Spinal cord (tissue), 9 donors: ENCODE measurements at regions not wholly inside any gene's neighbourhood (a gene's known extent, or its start where the extent isn't known, plus 50 kb on each side); places are given as distances from the start of the nearest gene placed in this dataset.

Experiments used
- DNase-seq, 6 donors: peaks; one replicate each; pipeline versions ENCODE4 v3.0.0 to v3.0.0-alpha.2; 2013 to 2015; ENCODE audit warnings: low spot score in 6 of 6, low read depth in 4 of 6
- H3K27ac ChIP-seq: one replicate; pipeline ENCODE4 v1.5.1; 2013; ENCODE audit warnings: low read depth, low read length, control low read depth
- H3K27me3 ChIP-seq: one replicate; pipeline ENCODE4 v1.6.1; 2013; ENCODE audit warnings: low read length; ENCODE audit not compliant: control insufficient read depth, insufficient read depth
- H3K36me3 ChIP-seq: one replicate; pipeline ENCODE4 v1.6.1; 2013; ENCODE audit warnings: low read length; ENCODE audit not compliant: control insufficient read depth, insufficient read depth
- H3K4me1 ChIP-seq: one replicate; pipeline ENCODE4 v1.6.1; 2013; ENCODE audit warnings: low read length; ENCODE audit not compliant: control insufficient read depth, insufficient read depth
- H3K4me3 ChIP-seq: one replicate; pipeline ENCODE4 v1.5.1; 2013; ENCODE audit warnings: low read depth, low read length, control low read depth
- H3K9me3 ChIP-seq: one replicate; pipeline ENCODE4 v1.6.1; 2013; ENCODE audit warnings: low read length; ENCODE audit not compliant: control insufficient read depth, insufficient read depth
- WGBS: methylation state at CpG from one replicate; pipeline ENCODE4 v1.1.5; 2013; ENCODE audit warnings: missing lambda C conversion rate; ENCODE audit not compliant: insufficient coverage; 5-methylcytosine and 5-hydroxymethylcytosine counted together
- donor health status: healthy.

DNA sequence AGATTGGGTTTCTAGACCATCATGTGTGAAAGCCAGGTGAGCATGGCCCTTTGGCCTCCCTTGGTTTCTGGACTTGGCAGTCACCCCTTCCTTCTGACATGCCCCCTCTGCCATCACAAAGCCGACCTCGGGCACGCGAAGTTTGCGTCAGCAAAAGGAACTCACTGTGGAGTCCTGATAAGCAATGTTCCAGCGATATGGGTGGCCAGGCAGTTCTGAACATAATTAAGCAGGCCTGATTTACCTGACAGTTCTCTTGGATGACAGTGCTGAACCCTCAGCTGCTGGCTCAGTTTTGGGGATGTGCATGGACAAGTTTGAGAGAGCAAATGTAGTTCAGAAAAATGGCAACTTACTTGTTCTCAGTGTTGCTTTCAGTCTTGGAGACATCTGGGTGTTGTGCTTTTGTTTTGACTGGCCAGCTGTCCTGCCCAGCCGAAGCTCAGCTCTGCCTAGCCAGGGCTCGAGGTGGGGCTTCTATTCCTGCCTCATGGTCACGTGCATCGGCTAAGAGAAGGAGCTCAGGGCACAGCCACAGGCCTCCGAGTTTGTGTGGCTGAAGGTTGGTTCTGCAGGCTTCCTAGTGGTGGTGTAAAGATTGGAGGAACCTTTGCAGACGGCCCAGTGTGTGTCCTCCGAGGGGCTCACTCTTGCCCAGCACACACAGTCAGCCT, 78.3 kb downstream of the CLDN34 start:
- no peak for DNase-seq
- Histone ChIP-seq H3K4me1 (peaks cover 18% of the 10 kb centered on the region), H3K27me3 (peaks cover 12% of the 10 kb centered on the region), H3K4me3 (no peak overlapping the region), H3K36me3 (no peaks in the 10 kb centered on the region), H3K27ac (no peak overlapping the region), H3K9me3 (no peaks in the 10 kb centered on the region)
- WGBS, result 74% methylated on average over 13 of the region's 13 CpGs

DNA sequence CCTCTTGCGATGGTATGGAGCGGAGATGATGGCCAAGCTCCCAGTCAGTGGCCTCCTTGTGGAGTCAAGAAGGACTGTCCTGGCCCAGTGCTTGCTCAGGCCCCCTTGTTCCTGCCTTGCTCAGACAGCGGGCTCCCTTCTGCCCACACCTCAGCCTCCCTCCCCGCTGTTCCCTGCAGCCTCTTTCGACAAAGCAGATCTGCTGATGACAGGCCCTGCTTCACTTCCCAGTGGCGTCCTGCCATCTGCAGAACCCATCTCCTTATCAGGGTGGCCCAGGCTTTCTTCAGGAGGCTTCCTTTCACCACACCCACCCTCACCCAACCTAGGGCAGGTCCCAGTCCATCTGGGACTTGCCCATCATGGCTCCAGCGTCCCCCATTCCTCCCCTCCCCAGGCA, 80.0 kb downstream of the CLDN34 start:
- Histone ChIP-seq H3K9me3 (no peaks in the 10 kb centered on the region), H3K4me1 (peaks cover 19% of the 10 kb centered on the region), H3K27ac (no peak overlapping the region), H3K4me3 (no peak overlapping the region), H3K36me3 (no peaks in the 10 kb centered on the region), H3K27me3 (peaks cover 12% of the 10 kb centered on the region)
- WGBS, result 84% methylated on average over 7 of the region's 7 CpGs
- DNase-seq, result no peak

DNA sequence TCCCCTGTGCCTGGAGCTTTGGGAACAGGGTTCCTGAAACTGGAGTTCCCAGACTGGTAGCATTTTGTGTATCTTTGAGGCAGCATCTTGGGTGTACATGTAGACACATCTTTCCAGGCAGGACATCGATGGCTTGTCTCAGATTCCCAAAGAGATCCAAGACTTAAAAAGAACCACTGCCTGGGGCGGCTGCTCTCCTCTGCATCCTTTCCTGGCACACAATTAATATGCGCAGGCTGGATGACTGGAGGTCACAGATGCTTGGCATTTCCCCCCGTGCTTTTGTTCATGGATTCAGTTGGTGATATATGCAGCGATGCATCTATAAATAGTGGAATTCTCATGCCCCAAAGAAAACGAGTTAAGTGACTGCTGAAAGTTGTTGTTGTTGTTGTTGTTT, 80.5 kb downstream of the CLDN34 start:
- no peaks in the 10 kb centered on the region for H3K9me3 ChIP-seq
- H3K36me3 ChIP-seq, result no peaks in the 10 kb centered on the region
- H3K4me1 ChIP-seq, result peaks cover 19% of the 10 kb centered on the region
- H3K27ac ChIP-seq, result no peak overlapping the region
- peaks cover 12% of the 10 kb centered on the region for H3K27me3 ChIP-seq
- WGBS, result 40% methylated on average over 6 of the region's 6 CpGs
- no peak for DNase-seq
- H3K4me3 ChIP-seq, result no peak overlapping the region

DNA sequence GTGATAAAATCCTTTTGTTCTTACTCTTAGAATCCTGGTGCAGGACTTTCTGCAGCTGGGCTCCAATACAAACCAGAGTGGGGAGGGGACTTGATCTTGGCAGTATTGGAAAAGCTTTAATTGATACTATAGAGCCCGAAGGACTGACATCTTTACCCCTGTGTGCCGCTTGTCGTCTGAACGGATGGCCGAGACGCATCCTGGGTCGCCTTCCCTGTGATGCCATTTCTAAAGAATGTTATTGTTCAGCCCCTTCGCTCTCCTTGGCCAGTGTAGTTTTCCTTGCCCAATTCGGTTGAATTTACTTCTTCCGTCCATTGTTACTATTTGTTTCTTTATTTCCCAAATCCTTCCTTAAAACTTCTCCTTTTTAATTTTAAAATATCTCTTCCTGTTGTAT, 80.9 kb downstream of the CLDN34 start:
- Histone ChIP-seq H3K36me3 (no peaks in the 10 kb centered on the region), H3K4me1 (peaks cover 19% of the 10 kb centered on the region), H3K27ac (no peak overlapping the region), H3K9me3 (no peaks in the 10 kb centered on the region), H3K27me3 (peaks cover 13% of the 10 kb centered on the region), H3K4me3 (no peak overlapping the region)
- no peak for DNase-seq
- WGBS, result 33% methylated on average over 8 of the region's 10 CpGs

- no peaks in the 10 kb centered on the region for H3K36me3 ChIP-seq
- peaks cover 19% of the 10 kb centered on the region for H3K4me1 ChIP-seq
- no peak for DNase-seq
- H3K4me3 ChIP-seq, result no peak overlapping the region
- H3K9me3 ChIP-seq, result no peaks in the 10 kb centered on the region
- 87% methylated on average over 5 of the region's 8 CpGs for WGBS
- H3K27ac ChIP-seq, result no peak overlapping the region
- peaks cover 17% of the 10 kb centered on the region for H3K27me3 ChIP-seq
Measured at GRCh38 chrX:10048707-10049106, 81.5 kb downstream of the CLDN34 start.

DNA sequence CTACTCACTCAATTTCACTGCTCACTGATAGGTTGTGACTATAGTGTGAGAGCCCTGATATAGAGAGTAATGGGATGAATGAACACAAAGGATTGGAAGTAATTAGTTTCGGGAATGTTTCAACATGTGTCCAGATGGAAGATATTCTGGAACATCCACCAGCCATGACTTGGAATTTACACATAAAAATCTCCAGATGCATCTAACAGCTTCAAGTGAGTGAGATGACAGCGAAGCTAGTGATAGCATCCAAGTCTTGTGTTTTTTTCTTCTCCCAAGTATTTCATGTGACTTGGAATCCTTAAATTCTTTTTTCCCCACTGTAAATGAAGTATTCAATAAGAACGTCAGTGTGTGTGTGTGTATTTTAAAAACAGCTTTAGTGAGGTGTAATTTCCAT, 82.1 kb downstream of the CLDN34 start:
- DNase-seq, result no peak
- H3K27me3 ChIP-seq, result peaks cover 18% of the 10 kb centered on the region
- WGBS, result no CpG with 5 or more reads among the region's 3 CpGs
- H3K9me3 ChIP-seq, result no peaks in the 10 kb centered on the region
- peaks cover 19% of the 10 kb centered on the region for H3K4me1 ChIP-seq
- no peaks in the 10 kb centered on the region for H3K36me3 ChIP-seq
- no peak overlapping the region for H3K27ac ChIP-seq
- no peak overlapping the region for H3K4me3 ChIP-seq

- H3K27ac ChIP-seq, result no peak overlapping the region
- H3K9me3 ChIP-seq, result peaks cover 2% of the 10 kb centered on the region
- peaks cover 20% of the 10 kb centered on the region for H3K27me3 ChIP-seq
- DNase-seq, result peak in 2 of 6 donors; percentile 43 to 46
- H3K36me3 ChIP-seq, result no peaks in the 10 kb centered on the region
- peaks cover 19% of the 10 kb centered on the region for H3K4me1 ChIP-seq
- WGBS, result 36% methylated on average over 5 of the region's 5 CpGs
- H3K4me3 ChIP-seq, result no peak overlapping the region
Measured at GRCh38 chrX:10050481-10050880, 83.3 kb downstream of the CLDN34 start.

DNA sequence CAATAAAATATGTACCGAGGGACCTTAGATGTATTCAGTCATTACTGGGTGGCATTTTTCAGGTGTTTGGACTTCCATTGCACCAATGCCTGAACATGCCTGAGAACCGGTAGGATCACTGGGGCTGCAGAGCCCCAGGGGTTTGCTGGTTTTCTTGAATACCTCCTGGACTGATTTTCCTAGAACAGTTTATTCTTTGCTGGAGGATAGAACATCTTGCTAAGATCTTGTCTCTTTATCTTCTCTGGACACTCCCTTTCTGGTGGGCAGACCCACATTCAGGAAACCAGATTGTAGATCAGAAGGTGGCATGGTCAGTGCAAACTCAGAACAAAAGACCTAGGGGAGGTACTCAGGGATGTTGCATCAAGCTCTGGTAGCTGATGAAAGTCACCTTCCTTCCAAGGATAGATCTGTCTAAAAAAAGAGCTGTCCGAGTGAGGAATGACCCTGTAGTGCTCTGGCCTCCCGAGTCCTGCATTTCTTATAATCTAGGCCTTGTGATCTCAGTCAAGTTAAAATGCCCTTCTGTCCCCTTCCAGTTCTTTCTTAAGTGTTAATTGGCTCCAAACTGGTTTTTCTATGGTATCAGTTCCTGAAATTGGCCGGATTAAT, 84.8 kb downstream of the CLDN34 start:
- H3K36me3 ChIP-seq, result no peaks in the 10 kb centered on the region
- no peak for DNase-seq
- peaks cover 18% of the 10 kb centered on the region for H3K4me1 ChIP-seq
- H3K4me3 ChIP-seq, result no peak overlapping the region
- H3K9me3 ChIP-seq, result peaks cover 2% of the 10 kb centered on the region
- no peak overlapping the region for H3K27ac ChIP-seq
- no CpG with 5 or more reads among the region's 5 CpGs for WGBS
- H3K27me3 ChIP-seq, result peaks cover 19% of the 10 kb centered on the region

GRCh38 chrX:10052906-10053625, 85.9 kb downstream of the CLDN34 start:
- DNase-seq, result no peak
- Histone ChIP-seq H3K9me3 (peaks cover 2% of the 10 kb centered on the region), H3K27ac (no peak overlapping the region), H3K27me3 (peaks cover 17% of the 10 kb centered on the region), H3K4me3 (no peak overlapping the region), H3K4me1 (peaks cover 10% of the 10 kb centered on the region), H3K36me3 (no peaks in the 10 kb centered on the region)
- 82% methylated on average over 4 of the region's 5 CpGs for WGBS

DNA sequence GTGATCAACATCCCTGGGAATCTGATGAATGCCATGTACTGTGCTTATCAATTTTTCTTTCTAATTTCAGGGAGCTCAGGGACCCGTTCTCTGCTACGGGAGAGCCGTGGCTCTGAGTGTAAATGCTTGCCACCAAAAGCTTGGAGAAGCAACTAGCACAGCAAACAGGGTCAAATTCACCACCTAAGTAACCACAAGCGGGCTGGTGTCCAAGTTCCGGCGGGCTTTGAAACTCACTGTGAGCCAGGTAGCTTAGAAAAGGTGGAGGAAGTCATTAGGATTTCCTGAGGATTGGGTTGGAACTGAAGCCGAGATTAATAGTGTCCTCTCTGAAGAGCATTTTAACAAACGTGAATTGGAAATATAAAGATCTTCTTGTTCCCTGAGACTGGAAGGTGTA, 87.2 kb downstream of the CLDN34 start:
- H3K36me3 ChIP-seq, result no peaks in the 10 kb centered on the region
- WGBS, result 83% methylated on average over 4 of the region's 8 CpGs
- H3K4me3 ChIP-seq, result no peak overlapping the region
- peaks cover 17% of the 10 kb centered on the region for H3K27me3 ChIP-seq
- H3K4me1 ChIP-seq, result peaks cover 10% of the 10 kb centered on the region
- H3K27ac ChIP-seq, result no peak overlapping the region
- H3K9me3 ChIP-seq, result peaks cover 2% of the 10 kb centered on the region
- DNase-seq, result no peak
